SK-N-DZ (cell line): ENCODE measurements at regions not wholly inside any gene's neighbourhood (a gene's known extent, or its start where the extent isn't known, plus 50 kb on each side); places are given as distances from the start of the nearest gene placed in this dataset.
"Not testable (repeated sequence)": the region's sequence is repeated elsewhere in the genome, so short reads cannot be mapped to it uniquely, and the experiment has no call there.

Experiments
- DNase-seq: peaks from one replicate; pipeline ENCODE4 v3.0.0-alpha.2; 2015; ENCODE audit warnings: low spot score

DNA sequence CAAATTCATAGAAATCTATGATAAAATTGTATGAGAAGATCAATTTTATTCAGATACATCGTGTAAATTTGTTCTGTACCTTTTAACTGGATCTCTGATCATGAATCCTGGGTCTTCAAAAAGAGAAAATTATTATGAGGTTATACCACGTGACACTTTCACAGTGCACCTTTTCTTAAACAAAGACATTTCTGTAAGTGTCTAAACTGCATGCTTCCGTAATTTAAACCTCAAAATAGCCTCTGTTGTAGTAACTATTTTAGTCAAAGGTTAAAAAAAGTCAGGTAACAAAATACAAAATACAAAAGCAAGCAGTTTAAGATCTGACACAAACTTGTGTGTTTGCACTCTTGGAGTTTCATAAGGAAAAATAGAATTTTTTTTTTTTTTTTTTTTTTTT lies 171.3 kb downstream of the SPIN4 start:
- DNase-seq, result not testable (repeated sequence)

DNA sequence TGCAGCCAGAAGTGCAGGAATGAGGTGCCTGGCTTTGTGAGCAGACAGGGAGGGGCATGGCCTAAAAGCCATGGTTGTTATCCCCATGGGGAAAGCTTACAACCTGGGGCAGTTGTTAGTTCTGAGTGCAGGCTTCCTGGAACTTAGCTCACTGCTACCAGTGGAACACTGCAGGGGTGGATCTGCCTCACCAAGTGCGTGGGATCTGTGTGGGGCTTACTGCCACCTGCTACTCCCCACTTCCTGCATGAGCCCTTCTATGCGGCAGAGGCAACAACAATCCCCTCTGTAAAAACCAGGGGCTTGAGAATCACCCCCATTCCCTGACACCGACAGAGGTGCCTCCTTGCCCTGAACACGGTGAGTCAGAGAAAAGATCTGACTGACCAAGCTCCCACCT lies 174.6 kb downstream of the SPIN4 start:
- not testable (repeated sequence) for DNase-seq

DNA sequence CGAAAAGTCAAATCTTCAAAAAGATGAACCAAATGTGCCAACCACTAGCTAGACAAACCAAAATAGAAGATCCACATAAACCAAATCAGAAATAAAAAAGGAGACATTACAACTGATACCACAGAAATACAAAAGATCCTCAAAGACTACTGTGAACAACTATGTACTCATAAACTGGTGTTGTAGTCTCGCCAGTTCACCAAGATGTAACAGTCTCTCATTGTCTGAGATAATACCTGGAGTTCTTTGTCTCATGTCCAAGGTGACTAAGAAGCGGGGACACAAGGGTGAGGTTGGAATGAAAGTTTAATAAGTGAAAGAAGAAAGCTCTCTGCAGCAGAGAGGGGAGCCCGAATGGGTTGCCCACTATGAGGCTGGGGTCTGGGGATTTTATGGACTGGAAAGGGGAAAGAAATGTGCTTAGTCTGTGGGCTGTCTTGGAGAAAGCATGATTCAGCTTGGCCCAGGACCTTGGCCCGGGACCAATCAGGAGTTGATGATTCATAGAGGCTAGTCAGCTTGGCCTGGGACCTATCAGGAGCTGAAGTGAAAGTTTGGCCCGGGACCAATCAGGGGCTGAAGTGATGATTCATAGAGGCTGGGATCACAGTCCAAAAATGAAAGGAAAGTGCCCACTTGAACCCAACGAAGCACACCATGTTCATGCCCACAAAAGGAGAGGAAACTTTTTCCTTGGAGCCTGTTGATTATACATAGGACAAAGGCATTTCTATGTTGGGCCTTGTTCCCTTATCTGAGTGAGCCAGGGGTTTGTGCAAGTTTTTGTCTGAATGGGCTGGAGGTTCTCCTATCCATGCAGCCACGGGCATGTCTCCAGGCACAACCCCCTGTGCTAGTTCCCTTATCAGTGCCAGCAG lies 177.1 kb downstream of the SPIN4 start:
- DNase-seq, result not testable (repeated sequence)

DNA sequence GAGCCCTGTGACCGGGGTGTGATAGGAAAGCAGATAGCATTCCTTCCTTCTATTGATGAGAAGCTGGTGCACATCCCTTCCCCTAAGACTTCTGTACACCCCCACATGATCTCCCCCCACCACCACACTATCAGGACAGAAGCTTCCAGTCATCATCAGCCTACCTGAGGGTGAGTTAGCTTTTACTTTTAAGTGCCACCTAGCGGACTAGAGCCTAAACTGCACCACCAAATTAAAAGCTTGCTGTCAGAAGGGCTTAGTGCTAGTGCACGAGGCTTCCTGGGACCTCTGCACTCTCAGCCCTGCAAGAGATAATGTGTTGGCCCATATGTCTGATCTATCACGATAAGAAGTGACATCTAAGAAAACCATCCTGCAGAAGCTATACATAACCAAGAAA lies 181.7 kb downstream of the SPIN4 start:
- not testable (repeated sequence) for DNase-seq

DNA sequence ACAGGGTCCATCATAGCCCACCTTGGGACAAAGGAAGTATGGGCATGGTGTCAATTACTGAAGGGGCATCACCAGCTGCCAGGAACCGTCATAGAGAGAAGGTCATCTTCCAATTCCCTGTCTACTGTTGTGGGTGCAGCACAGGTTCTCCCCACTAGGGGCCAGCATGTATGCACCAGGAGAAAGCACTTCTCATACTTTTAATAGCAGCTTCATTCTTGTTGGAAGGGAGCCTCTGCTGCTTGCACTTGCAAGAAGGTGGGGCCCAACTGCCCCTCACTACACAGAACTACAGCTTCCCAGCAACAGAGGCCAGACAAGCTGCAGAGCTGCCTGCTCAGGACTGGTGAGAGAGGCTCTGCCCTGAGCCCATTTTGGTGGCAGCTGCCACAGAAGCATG lies 182.2 kb downstream of the SPIN4 start:
- not testable (repeated sequence) for DNase-seq

DNA sequence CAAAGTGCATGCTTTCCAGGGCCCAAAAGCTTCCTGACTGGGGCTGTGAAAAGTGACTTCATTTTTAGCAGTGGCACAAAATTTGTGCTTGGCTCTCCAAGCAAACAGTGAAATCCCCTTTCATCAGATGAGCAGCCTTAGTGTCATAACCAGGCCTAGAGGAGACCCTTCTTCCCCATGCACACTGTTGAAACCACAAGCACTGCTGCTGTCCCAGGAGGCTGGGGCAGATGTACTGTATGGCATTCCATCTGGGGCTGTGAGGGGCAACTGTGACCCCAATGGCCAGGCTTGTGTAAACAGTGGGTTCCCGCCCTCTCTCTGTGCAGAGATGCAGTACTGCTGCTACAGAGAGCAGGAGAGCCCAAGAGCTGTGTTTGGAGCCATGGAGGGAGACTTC lies 184.1 kb downstream of the SPIN4 start:
- not testable (repeated sequence) for DNase-seq

DNA sequence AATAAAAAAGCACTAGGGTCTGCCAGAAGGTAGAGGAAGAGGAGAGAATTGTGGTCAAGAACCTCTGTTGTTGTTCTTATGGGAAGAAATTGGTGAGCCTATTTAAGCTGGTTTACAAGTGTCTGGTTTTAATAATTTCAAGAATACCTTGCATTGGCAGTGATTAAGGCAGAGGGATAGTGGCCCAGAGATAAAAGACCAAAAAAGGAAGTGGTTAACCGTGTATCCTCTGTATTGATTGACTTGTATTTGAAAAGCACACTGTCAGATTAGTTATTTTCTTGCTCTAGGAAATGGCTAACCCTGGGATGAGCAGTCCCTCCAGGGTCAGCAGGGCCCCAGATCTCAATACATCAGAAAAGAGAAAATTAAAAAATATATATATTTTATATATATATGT lies 190.1 kb downstream of the SPIN4 start:
- not testable (repeated sequence) for DNase-seq

DNA sequence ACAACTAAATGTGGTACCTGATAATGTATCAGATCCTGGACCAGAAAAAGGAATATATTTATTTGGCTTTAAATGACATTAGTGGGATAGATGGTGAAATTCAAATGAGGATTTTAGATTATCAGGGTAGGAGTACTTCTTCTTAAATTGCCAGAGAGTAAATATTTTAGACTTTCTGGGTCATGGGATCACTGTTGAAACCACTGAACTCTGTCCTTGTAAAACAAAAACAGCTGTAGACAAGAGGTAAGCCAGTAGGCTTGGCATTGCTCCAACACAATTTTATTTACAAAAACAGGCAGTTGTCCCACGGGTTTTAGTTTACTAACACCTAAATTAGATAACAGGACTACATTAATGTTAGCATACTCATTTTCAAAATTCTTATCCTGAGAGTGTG lies 190.8 kb downstream of the SPIN4 start:
- not testable (repeated sequence) for DNase-seq

DNA sequence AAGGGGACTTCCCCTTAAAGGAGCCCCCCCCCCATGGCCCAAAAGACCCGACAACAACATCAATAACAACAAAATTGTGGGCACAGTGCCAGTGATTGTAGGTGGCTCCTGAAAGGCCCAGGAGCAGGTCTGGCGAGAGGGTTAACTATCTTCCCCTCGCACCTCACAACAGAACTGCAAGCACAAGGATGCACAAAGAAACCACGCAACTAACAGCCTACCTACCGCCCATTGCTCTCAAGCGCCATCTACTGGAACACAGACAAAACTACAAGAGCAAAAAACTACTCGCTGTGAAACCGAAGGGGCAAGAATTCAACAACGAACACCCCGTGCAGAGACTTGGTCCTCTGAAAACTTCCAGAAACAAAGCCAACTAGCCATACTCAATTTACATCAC lies 205.6 kb downstream of the SPIN4 start:
- DNase-seq, result not testable (repeated sequence)

DNA sequence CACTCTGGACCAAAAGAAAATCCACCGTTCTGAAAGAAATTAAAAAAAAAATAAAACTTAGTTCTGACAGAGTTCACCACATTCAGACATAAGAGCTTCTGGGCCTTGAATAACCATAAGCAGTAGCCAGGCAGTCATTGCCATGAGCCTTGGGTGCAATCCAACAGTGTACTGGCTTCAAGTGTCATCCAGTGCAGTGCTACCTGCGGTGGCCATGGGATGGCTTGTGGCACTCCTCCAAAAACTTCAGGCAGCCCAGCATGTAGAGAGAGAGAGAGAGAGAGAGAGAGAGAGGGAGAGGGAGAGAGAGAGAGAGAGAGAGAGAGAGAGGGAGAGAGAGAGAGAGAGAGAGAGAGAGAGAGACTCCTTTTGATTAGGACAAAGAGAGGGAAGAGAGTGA lies 208.5 kb downstream of the SPIN4 start:
- not testable (repeated sequence) for DNase-seq

DNA sequence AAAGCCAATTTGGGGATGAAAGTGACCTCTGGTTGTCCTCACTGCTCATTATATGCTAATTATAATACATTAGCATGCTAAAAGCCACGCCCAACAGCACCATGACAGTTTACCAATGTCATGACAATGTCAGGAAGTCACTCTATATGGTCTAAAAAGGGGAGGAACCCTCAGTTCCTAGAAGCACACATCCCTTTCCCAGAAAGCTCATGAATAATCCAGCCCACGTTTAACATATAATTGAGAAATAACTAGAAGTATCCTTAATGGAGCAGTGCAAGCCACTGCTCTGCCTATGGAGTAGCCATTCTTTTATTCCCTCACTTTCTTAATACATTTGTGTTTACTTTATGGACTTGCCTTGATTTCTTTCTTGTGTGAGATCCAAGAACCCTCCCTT lies 215.3 kb downstream of the SPIN4 start:
- DNase-seq, result not testable (repeated sequence)

DNA sequence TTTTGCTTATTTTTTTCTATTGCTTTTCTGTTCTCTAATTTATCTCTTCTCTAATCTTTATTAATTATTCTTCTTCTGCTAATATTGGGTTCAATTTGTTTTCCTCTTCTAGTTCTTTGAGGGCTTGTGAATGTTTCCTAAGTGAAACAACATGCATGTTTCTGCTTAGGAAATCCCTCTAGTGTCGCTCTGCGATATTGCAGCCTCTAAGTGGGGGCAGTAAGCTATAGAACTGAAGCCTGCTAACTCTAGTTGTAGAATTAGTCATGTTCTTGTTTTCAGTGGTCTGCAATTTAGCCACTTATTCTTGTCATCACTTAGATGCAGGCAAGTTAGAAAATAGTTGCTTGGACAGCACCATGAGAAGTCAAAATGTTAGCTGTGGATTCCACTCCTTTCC lies 222.6 kb downstream of the SPIN4 start:
- peak; percentile 3 for DNase-seq

DNA sequence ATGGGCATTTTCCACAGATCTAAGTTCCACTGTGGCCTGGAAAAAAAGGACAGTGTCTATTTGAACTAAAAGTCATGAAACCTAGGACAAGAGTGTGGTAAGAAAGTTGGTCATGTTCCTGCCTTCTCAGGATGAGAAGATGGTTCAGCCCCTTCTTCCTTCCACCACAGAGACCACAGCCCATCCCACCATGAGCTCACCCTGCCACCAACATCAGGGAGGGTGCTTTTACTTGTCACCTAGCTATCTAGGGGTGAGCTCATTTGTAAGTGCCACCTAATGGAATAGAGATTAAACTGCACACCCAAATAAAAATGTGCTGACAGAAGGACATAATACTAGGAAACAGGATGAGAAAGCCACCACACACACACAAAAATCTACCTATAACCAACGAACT lies 235.9 kb downstream of the SPIN4 start:
- no peak for DNase-seq

DNA sequence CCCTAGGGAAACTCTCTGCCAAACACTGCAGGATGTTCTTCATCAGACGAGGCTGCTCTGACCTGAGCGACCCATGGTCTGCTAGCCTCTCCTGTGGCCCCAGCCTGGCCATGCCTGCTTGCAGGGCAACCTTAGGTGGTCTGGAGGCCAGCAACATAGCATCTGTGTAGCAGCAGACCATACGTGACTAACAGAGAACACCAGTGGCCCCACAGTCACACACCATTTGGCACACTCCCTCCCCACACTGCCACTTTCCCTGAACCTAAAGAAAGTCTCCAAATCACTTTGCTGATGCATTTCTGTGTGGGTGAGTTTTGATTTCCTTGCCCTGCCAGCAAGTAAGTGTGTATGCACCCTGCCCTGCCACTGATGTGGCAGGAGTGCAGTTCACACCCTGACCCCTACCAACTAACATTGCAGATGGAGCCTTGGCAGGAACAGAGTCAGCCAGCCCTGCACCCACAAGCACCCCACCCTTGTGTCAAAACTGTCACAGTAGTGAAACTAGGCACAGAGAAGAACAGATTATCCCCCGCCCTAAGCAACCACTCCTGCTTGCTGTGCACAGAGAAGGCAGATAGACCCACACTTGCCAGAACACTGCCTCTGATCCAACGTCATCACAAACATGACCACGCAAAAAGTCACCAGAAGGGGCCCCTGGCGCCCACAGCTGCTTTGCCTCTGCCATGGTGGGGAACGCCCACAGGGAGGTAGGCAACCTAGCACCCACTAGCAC lies 249.1 kb downstream of the SPIN4 start:
- DNase-seq, result no peak

DNA sequence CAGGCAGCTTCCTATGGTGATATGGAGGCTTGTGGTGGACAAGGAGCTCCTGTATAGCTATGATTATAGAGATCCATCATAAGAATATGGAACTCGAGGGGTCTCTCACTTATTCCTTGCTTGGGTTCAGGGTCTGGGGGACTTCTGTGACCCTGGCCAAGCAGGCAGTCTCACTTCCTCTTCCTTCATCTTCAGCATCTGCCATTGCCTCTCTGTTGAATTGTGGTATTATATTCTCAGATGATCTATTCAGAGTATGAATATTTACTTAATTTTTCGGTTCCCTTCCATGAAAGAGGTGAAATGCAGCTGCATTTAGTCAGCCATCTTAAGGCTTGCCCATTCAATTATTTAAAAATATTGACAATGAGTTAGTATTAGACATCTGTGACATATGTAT lies 292.9 kb downstream of the SPIN4 start:
- DNase-seq, result no peak

DNA sequence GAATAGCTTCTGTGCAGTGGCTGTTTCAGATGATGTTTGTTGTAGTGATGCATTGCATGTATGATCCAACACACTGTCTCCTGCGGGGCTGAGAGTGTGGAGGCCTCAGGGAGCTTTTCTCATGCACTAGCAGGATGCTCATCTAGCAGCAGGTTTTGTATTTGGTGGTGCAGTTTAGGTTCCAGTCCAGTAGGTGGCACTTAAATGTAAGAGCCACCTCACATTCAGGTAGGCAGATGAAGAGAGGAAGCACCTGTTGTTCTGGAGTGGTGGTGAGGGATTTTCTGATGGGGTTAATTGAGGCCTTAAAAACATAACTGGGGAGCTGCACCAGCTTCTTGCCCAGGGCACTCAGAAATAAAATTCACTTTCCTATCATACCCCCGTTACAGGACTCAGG lies 300.9 kb downstream of the SPIN4 start:
- DNase-seq, result peak; percentile 1

DNA sequence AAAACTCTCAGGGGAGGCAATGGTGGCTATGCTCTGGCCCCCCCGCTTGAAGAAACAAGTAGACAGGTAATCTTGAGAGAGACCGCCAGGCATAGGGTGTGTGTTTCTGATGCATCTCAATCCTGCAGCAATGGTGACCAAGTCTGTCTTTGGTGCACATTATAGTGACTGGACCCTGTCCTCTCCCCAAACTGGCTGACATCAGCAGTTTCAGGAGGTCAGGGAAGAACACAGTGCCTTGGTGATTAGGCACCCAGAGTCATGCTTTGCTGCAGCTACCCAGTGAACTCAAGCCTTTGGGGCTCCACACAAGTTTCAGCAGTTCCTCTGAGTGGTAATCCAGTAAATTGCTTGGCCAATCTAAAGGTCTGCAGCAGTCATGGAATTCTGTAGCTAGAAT lies 318.3 kb downstream of the SPIN4 start:
- no peak for DNase-seq

DNA sequence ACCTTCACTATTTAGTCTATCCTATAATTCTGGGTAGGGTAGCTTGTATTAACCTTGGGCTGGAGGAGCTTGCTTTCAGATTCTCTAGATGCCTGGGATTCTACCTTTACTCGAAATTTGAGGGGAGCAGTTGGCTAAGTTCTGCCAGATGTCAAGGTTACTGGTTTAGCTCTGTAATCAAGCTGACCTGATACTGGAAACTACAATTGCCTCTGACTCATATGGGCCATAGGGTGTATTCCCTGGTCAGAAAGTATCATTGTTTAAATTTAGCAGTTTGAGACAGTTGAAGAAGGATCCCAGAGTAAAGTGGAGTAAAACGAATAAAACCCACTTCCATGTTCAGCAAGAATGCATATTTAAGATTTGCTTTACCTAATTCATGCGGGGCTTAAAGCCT lies 337.6 kb downstream of the SPIN4 start:
- no peak for DNase-seq

DNA sequence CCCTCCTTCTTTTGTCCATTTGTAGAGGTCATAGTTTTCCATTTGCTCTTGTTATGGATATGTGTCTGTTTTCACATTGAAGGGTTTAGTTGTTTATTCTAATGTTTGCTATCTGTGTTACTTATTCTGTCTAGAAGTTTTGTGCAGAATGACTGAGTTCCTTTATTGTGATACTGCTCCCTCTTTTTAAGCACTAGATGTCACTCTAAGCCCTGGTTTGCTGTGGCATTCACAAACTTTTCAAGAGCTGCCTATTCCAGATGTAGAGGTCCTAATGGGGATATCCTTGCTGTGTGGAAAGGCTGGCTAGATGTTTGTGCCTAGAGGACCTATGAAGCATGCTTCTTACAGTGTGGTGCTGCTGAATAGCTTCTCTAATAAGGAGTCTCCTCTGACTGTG lies 338.6 kb downstream of the SPIN4 start:
- DNase-seq, result no peak

DNA sequence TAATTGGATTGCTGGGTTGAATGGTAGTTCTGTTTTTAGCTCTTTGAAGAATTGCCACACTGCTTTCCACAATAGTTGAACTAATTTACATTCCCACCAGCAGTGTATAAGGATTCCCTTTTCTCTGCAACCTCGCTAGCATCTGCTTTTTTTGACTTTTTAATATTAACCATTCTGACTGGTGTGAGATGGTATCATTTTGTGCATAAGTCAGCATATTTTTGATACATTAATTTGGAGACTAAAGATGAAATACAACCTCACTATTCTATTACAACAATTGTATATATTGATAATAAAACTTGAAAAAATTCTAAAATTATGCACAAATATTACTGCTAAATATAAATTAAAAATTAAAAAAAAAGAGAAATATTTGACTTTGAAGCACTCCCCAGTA lies 350.9 kb downstream of the SPIN4 start:
- not testable (repeated sequence) for DNase-seq
